ENCODE measurements at regions not wholly inside any gene's neighbourhood (a gene's known extent, or its start where the extent isn't known, plus 50 kb on each side); places are given as distances from the start of the nearest gene placed in this dataset.
A peak's percentile ranks its signal among the peaks of the same experiment; 100 is the strongest.

- H3K9ac ChIP-seq (ENCODE audit: low read length), result no peak overlapping the region
- no peaks in the 10 kb centered on the region for H3F3A ChIP-seq (ENCODE audit: insufficient read depth, low read length, poor library complexity, severe bottlenecking)
- no peak overlapping the region for H3K4me2 ChIP-seq (ENCODE audit: low read length)
- H3K27me3 ChIP-seq (ENCODE audit: insufficient read depth, low read depth, low read length), result no peaks in the 10 kb centered on the region
- no peak overlapping the region for H3K27ac ChIP-seq (ENCODE audit: low read length)
- no peaks in the 10 kb centered on the region for H3K9me2 ChIP-seq (ENCODE audit: insufficient read depth, low read length)
- H3K9me3 ChIP-seq (ENCODE audit: low read length), result no peaks in the 10 kb centered on the region
- H4K20me1 ChIP-seq (ENCODE audit: insufficient read depth), result no peaks in the 10 kb centered on the region
- H3K36me3 ChIP-seq (ENCODE audit: insufficient read depth, low read length), result no peaks in the 10 kb centered on the region
- H2AFZ ChIP-seq (ENCODE audit: low read depth, low read length), result no peak overlapping the region
- TF ChIP-seq SMC3 (conservative IDR thresholded peaks at IDR 0.05; ENCODE audit: poor library complexity) (peak; percentile 4), TAF1 (IDR thresholded peaks at IDR 0.05; ENCODE audit: low read depth) (no peak)
- no peak overlapping the region for H3K4me3 ChIP-seq (ENCODE audit: low read length)
- no peaks in the 10 kb centered on the region for H3K79me2 ChIP-seq (replicated peaks; ENCODE audit: insufficient read depth, low read length)
Measured at GRCh38 chr6:156564807-156565149, 212.4 kb upstream of the ARID1B start.

GRCh38 chr6:156564127-156564806 is 212.9 kb upstream of the ARID1B start:
- Histone ChIP-seq H3K27ac (ENCODE audit: low read length) (no peak overlapping the region), H3K27me3 (ENCODE audit: insufficient read depth, low read depth, low read length) (no peaks in the 10 kb centered on the region), H3K4me2 (ENCODE audit: low read length) (no peak overlapping the region), H3K9ac (ENCODE audit: low read length) (no peak overlapping the region), H3K9me3 (ENCODE audit: low read length) (no peaks in the 10 kb centered on the region), H2AFZ (ENCODE audit: low read depth, low read length) (no peak overlapping the region), H3K9me2 (ENCODE audit: insufficient read depth, low read length) (no peaks in the 10 kb centered on the region), H3K4me3 (ENCODE audit: low read length) (no peak overlapping the region), H4K20me1 (ENCODE audit: insufficient read depth) (no peaks in the 10 kb centered on the region), H3K79me2 (replicated peaks; ENCODE audit: insufficient read depth, low read length) (no peaks in the 10 kb centered on the region), H3K36me3 (ENCODE audit: insufficient read depth, low read length) (no peaks in the 10 kb centered on the region), H3F3A (ENCODE audit: insufficient read depth, low read length, poor library complexity, severe bottlenecking) (no peaks in the 10 kb centered on the region)
- no peak for TF ChIP-seq EP300 (conservative IDR thresholded peaks at IDR 0.05; ENCODE audit: poor library complexity, severe bottlenecking)
- TF ChIP-seq SMC3 (conservative IDR thresholded peaks at IDR 0.05; ENCODE audit: poor library complexity), result peak; percentile 74
- TF ChIP-seq, protein P1, sequence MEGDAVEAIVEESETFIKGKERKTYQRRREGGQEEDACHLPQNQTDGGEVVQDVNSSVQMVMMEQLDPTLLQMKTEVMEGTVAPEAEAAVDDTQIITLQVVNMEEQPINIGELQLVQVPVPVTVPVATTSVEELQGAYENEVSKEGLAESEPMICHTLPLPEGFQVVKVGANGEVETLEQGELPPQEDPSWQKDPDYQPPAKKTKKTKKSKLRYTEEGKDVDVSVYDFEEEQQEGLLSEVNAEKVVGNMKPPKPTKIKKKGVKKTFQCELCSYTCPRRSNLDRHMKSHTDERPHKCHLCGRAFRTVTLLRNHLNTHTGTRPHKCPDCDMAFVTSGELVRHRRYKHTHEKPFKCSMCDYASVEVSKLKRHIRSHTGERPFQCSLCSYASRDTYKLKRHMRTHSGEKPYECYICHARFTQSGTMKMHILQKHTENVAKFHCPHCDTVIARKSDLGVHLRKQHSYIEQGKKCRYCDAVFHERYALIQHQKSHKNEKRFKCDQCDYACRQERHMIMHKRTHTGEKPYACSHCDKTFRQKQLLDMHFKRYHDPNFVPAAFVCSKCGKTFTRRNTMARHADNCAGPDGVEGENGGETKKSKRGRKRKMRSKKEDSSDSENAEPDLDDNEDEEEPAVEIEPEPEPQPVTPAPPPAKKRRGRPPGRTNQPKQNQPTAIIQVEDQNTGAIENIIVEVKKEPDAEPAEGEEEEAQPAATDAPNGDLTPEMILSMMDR (IDR thresholded peaks at IDR 0.05; ENCODE audit: poor library complexity, severe bottlenecking), result peak; percentile 63
- peak; percentile 61 for TF ChIP-seq RAD21 (conservative IDR thresholded peaks at IDR 0.05)
- no peak for TF ChIP-seq MXI1 (conservative IDR thresholded peaks at IDR 0.05; ENCODE audit: poor library complexity, severe bottlenecking)
- TF ChIP-seq, protein P2, sequence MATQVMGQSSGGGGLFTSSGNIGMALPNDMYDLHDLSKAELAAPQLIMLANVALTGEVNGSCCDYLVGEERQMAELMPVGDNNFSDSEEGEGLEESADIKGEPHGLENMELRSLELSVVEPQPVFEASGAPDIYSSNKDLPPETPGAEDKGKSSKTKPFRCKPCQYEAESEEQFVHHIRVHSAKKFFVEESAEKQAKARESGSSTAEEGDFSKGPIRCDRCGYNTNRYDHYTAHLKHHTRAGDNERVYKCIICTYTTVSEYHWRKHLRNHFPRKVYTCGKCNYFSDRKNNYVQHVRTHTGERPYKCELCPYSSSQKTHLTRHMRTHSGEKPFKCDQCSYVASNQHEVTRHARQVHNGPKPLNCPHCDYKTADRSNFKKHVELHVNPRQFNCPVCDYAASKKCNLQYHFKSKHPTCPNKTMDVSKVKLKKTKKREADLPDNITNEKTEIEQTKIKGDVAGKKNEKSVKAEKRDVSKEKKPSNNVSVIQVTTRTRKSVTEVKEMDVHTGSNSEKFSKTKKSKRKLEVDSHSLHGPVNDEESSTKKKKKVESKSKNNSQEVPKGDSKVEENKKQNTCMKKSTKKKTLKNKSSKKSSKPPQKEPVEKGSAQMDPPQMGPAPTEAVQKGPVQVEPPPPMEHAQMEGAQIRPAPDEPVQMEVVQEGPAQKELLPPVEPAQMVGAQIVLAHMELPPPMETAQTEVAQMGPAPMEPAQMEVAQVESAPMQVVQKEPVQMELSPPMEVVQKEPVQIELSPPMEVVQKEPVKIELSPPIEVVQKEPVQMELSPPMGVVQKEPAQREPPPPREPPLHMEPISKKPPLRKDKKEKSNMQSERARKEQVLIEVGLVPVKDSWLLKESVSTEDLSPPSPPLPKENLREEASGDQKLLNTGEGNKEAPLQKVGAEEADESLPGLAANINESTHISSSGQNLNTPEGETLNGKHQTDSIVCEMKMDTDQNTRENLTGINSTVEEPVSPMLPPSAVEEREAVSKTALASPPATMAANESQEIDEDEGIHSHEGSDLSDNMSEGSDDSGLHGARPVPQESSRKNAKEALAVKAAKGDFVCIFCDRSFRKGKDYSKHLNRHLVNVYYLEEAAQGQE (IDR thresholded peaks at IDR 0.05; ENCODE audit: borderline replicate concordance), result no peak
- no peak for TF ChIP-seq POLR2AphosphoS5 (IDR thresholded peaks at IDR 0.05)
- no peak for TF ChIP-seq TAF1 (IDR thresholded peaks at IDR 0.05; ENCODE audit: low read depth)

DNA sequence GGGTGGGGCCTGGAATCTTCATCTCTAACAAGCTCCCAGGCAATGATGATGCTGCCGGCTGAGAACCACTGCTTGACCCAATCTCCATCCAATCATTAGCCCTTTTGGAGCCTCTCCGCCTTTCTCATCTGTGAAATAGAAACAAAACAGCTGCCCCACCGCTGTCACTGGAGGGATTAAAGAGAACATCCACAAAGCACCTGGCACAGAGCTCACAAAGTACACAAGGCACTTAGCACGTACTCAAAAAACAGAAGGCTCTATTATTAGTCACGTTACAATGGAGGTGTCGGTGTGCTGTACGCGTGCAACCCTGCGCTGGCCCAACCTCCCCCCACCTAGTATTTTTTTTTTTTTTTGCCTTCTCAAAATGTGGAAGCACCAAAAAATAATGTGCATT is 213.5 kb upstream of the ARID1B start:
- no peak overlapping the region for H3K9ac ChIP-seq (ENCODE audit: low read length)
- no peaks in the 10 kb centered on the region for H3K36me3 ChIP-seq (ENCODE audit: insufficient read depth, low read length)
- no peaks in the 10 kb centered on the region for H3F3A ChIP-seq (ENCODE audit: insufficient read depth, low read length, poor library complexity, severe bottlenecking)
- no peak overlapping the region for H3K4me3 ChIP-seq (ENCODE audit: low read length)
- no peak overlapping the region for H2AFZ ChIP-seq (ENCODE audit: low read depth, low read length)
- H4K20me1 ChIP-seq (ENCODE audit: insufficient read depth), result no peaks in the 10 kb centered on the region
- no peak overlapping the region for H3K4me2 ChIP-seq (ENCODE audit: low read length)
- no peaks in the 10 kb centered on the region for H3K27me3 ChIP-seq (ENCODE audit: insufficient read depth, low read depth, low read length)
- no peaks in the 10 kb centered on the region for H3K79me2 ChIP-seq (replicated peaks; ENCODE audit: insufficient read depth, low read length)
- H3K27ac ChIP-seq (ENCODE audit: low read length), result no peak overlapping the region
- no peaks in the 10 kb centered on the region for H3K9me3 ChIP-seq (ENCODE audit: low read length)
- TF ChIP-seq RAD21 (conservative IDR thresholded peaks at IDR 0.05), result no peak
- no peak for TF ChIP-seq EZH2 (IDR thresholded peaks at IDR 0.05; ENCODE audit: borderline replicate concordance, insufficient read depth, low read length, poor library complexity, severe bottlenecking)
- TF ChIP-seq EP300 (conservative IDR thresholded peaks at IDR 0.05; ENCODE audit: poor library complexity, severe bottlenecking), result no peak
- TF ChIP-seq, protein P1 (IDR thresholded peaks at IDR 0.05; ENCODE audit: poor library complexity, severe bottlenecking), result no peak
- no peak for TF ChIP-seq SMC3 (conservative IDR thresholded peaks at IDR 0.05; ENCODE audit: poor library complexity)
- no peak for TF ChIP-seq TAF1 (IDR thresholded peaks at IDR 0.05; ENCODE audit: low read depth)
- TF ChIP-seq, protein P2 (IDR thresholded peaks at IDR 0.05; ENCODE audit: borderline replicate concordance), result no peak
- no peak for TF ChIP-seq POLR2AphosphoS5 (IDR thresholded peaks at IDR 0.05)
- no peak for TF ChIP-seq MXI1 (conservative IDR thresholded peaks at IDR 0.05; ENCODE audit: poor library complexity, severe bottlenecking)
- no peaks in the 10 kb centered on the region for H3K9me2 ChIP-seq (ENCODE audit: insufficient read depth, low read length)

Measured in neural cell (in vitro differentiated cells).